MM.1S (cell line): ENCODE measurements at regions not wholly inside any gene's neighbourhood (a gene's known extent, or its start where the extent isn't known, plus 50 kb on each side); places are given as distances from the start of the nearest gene placed in this dataset.
"Not testable (repeated sequence)": the region's sequence is repeated elsewhere in the genome, so short reads cannot be mapped to it uniquely, and the experiment has no call there.

Experiments used
- DNase-seq: peaks from one replicate; pipeline ENCODE4 v3.0.0-alpha.2; 2015
- H2AFZ ChIP-seq: fragments of 300-600 bp; sonication (generic); 2 replicates; pipeline ENCODE4 v1.6.0; 2016; ENCODE audit warnings: antibody characterized with exemption, low read length
- H3F3A ChIP-seq: fragments of 300-600 bp; sonication (generic); 2 replicates; pipeline ENCODE4 v1.6.1; 2016; ENCODE audit warnings: mild to moderate bottlenecking, antibody characterized with exemption, low read length, moderate library complexity, mixed read lengths; ENCODE audit not compliant: insufficient read depth
- H3K27ac ChIP-seq: fragments of 300-600 bp; sonication (generic); 2 replicates; pipeline ENCODE4 v1.5.1; 2016; ENCODE audit warnings: mild to moderate bottlenecking, low read length
- H3K27me3 ChIP-seq: fragments of 300-600 bp; sonication (generic); replicated peaks from 2 replicates; pipeline ENCODE4 v1.6.0; 2016; ENCODE audit warnings: low read length; ENCODE audit not compliant: insufficient read depth
- H3K36me3 ChIP-seq: fragments of 300-600 bp; sonication (generic); replicated peaks from 2 replicates; pipeline ENCODE4 v1.6.1; 2016; ENCODE audit warnings: mild to moderate bottlenecking, low read length, mixed read lengths; ENCODE audit not compliant: insufficient read depth
- H3K4me1 ChIP-seq: fragments of 300-600 bp; sonication (generic); 2 replicates; pipeline ENCODE4 v1.6.1; 2016; ENCODE audit warnings: low read length, mixed read lengths
- H3K4me2 ChIP-seq: fragments of 300-600 bp; sonication (generic); 2 replicates; pipeline ENCODE4 v1.6.0; 2016; ENCODE audit warnings: low read depth, low read length
- H3K4me3 ChIP-seq: fragments of 300-600 bp; sonication (generic); 2 replicates; pipeline ENCODE4 v1.5.1; 2016; ENCODE audit warnings: low read length, mixed read lengths
- H3K79me2 ChIP-seq: fragments of 300-600 bp; sonication (generic); 2 replicates; pipeline ENCODE4 v1.6.1; 2016; ENCODE audit warnings: mixed run types, low read length, mixed read lengths
- H3K9ac ChIP-seq: fragments of 300-600 bp; sonication (generic); 2 replicates; pipeline ENCODE4 v1.6.1; 2016; ENCODE audit warnings: low read length, mixed read lengths
- H3K9me2 ChIP-seq: fragments of 300-600 bp; sonication (generic); replicated peaks from 2 replicates; pipeline ENCODE4 v1.6.1; 2016; ENCODE audit warnings: mild to moderate bottlenecking, low read length, mixed read lengths; ENCODE audit not compliant: insufficient read depth
- H3K9me3 ChIP-seq: fragments of 300-600 bp; sonication (generic); replicated peaks from 2 replicates; pipeline ENCODE4 v1.6.1; 2016; ENCODE audit warnings: mild to moderate bottlenecking, low read length, mixed read lengths; ENCODE audit not compliant: insufficient read depth
- H4K20me1 ChIP-seq: fragments of 300-600 bp; sonication (generic); 2 replicates; pipeline ENCODE4 v1.6.1; 2016; ENCODE audit warnings: mild to moderate bottlenecking, low read length, moderate library complexity, mixed read lengths; ENCODE audit not compliant: insufficient read depth
- EZH2 ChIP-seq: fragments of 300-600 bp; sonication (generic); optimal IDR thresholded peaks from 2 replicates; pipeline ENCODE3; 2017; ENCODE audit warnings: low read depth, mild to moderate bottlenecking, antibody characterized with exemption, low read length, mixed read lengths
- EZH2phosphoT487 ChIP-seq: fragments of 300-600 bp; sonication (generic); IDR thresholded peaks from 2 replicates; pipeline ENCODE4 v1.6.1; 2018; ENCODE audit warnings: antibody characterized with exemption, low read length
- TF ChIP-seq, protein P1 (sequence below): fragments of 300-600 bp; sonication (generic); IDR thresholded peaks from 2 replicates; pipeline ENCODE4 v1.5.1; 2016; ENCODE audit warnings: antibody characterized with exemption, low read length, mixed read lengths

DNA sequence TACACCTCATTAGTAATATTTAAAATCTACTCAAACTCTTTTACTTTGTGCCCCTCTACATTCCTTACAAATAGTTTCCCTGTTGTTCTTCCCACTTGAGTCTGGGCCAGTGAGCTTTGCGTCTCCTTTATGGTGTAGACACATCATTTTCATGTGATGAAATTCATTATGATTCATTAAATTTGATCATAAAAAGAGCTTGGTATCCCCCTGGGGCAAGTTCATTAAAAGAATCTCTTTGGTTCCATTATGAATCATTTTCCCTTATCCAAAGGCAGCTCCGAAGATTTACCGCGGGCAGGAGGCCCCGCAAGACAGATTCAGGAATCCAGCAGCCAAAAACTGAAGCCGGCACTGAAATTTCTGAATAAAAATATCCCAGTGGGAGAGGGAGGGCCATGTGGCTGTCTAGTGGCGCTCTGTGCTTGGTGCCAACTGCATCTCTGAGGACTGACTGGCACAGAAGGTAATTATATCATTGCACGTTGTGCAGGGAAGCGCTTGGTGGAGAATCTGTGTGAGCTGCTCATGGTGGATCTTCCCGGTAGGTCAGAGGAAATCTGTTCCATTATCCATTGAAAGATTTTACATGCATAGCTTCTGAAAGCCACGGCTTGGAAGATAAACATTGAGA is 151.4 kb upstream of the PITRM1 start:
- DNase-seq: no peak
- TF ChIP-seq, protein P1, sequence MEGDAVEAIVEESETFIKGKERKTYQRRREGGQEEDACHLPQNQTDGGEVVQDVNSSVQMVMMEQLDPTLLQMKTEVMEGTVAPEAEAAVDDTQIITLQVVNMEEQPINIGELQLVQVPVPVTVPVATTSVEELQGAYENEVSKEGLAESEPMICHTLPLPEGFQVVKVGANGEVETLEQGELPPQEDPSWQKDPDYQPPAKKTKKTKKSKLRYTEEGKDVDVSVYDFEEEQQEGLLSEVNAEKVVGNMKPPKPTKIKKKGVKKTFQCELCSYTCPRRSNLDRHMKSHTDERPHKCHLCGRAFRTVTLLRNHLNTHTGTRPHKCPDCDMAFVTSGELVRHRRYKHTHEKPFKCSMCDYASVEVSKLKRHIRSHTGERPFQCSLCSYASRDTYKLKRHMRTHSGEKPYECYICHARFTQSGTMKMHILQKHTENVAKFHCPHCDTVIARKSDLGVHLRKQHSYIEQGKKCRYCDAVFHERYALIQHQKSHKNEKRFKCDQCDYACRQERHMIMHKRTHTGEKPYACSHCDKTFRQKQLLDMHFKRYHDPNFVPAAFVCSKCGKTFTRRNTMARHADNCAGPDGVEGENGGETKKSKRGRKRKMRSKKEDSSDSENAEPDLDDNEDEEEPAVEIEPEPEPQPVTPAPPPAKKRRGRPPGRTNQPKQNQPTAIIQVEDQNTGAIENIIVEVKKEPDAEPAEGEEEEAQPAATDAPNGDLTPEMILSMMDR: no peak
- TF ChIP-seq EZH2: no peak
- no peak for TF ChIP-seq EZH2phosphoT487
- no peak overlapping the region for H3K27ac ChIP-seq
- H4K20me1 ChIP-seq: no peaks in the 10 kb centered on the region
- no peaks in the 10 kb centered on the region for H3K9me2 ChIP-seq
- H3K4me1 ChIP-seq: no peaks in the 10 kb centered on the region
- no peak overlapping the region for H3K9ac ChIP-seq
- no peaks in the 10 kb centered on the region for H3K79me2 ChIP-seq
- no peaks in the 10 kb centered on the region for H3K27me3 ChIP-seq
- H3K4me2 ChIP-seq: no peak overlapping the region
- H3K4me3 ChIP-seq: no peak overlapping the region
- no peaks in the 10 kb centered on the region for H3K36me3 ChIP-seq
- no peaks in the 10 kb centered on the region for H3F3A ChIP-seq
- no peaks in the 10 kb centered on the region for H3K9me3 ChIP-seq
- H2AFZ ChIP-seq: no peak overlapping the region

DNA sequence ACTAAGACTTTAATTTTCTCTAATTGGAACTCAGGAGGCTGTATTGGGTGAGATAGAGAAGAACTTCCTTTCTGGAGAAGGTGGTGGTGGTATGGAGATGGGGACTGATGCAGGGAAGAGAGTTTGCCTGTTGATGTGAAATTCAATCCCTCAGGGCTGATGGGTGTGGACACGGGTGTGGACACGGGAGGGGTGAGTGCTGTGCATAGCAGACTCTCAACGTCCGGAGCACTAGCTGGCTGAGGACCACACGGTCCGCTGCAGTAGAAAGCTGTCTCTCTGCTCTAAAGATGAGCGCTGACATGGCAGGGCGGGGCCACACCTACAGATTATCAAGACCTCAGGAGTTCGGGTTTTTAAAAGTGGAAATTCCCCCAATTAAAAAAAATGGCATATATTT is 148.5 kb upstream of the PITRM1 start:
- Histone ChIP-seq H3K4me2 (no peak overlapping the region), H3K27me3 (no peaks in the 10 kb centered on the region), H3K9me2 (no peaks in the 10 kb centered on the region), H3F3A (no peaks in the 10 kb centered on the region), H3K9me3 (no peaks in the 10 kb centered on the region), H3K79me2 (no peaks in the 10 kb centered on the region), H3K4me3 (no peak overlapping the region), H2AFZ (no peak overlapping the region), H3K9ac (no peak overlapping the region), H3K27ac (no peak overlapping the region), H4K20me1 (no peaks in the 10 kb centered on the region), H3K36me3 (no peaks in the 10 kb centered on the region), H3K4me1 (no peaks in the 10 kb centered on the region)
- DNase-seq: no peak
- no peak for TF ChIP-seq EZH2phosphoT487
- no peak for TF ChIP-seq EZH2
- TF ChIP-seq, protein P1: no peak

DNA sequence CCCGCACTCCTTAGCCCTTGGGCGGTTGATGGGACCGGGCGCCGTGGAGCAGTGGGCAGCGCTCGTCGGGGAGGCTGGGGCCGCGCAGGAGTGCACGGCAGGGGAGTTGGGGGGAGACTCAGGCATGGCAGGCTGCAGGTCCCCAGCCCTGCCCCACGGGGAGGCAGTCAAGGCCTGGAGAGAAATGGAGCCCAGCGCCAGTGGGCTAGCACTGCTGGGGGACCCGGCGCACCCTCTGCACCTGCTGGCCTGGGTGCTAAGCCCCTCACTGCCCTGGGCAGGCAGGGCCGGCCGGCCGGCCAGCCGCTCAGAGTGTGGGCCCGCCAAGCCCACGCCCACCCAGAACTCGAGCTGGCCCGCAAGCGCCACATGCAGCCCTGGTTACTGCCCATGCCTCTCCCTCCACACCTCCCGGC is 147.2 kb upstream of the PITRM1 start:
- no peaks in the 10 kb centered on the region for H3K4me1 ChIP-seq
- H3K9me2 ChIP-seq: no peaks in the 10 kb centered on the region
- no peak overlapping the region for H3K9ac ChIP-seq
- no peaks in the 10 kb centered on the region for H3K27me3 ChIP-seq
- no peak for DNase-seq
- no peaks in the 10 kb centered on the region for H3K9me3 ChIP-seq
- H2AFZ ChIP-seq: no peak overlapping the region
- H3K79me2 ChIP-seq: no peaks in the 10 kb centered on the region
- H4K20me1 ChIP-seq: no peaks in the 10 kb centered on the region
- no peak overlapping the region for H3K27ac ChIP-seq
- H3F3A ChIP-seq: no peaks in the 10 kb centered on the region
- H3K36me3 ChIP-seq: no peaks in the 10 kb centered on the region
- H3K4me2 ChIP-seq: no peak overlapping the region
- TF ChIP-seq, protein P1: no peak
- TF ChIP-seq EZH2phosphoT487 (no peak), EZH2 (no peak)
- H3K4me3 ChIP-seq: no peak overlapping the region

DNA sequence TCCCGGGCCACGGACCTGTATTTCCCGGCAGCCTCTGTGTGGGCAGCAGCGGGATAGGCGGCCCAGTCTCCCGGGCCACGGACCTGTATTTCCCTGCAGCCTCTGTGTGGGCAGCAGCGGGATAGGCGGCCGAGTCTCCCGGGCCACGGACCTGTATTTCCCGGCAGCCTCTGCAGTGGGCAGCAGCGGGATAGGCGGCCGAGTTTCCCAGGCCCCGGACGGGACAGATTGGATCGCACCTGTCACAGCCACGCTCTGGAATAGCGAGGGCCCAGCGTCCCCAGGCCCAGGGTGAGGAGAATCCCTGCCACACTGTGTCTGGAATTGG is 145.9 kb upstream of the PITRM1 start:
- H3K4me3 ChIP-seq, H3K9me2 ChIP-seq, H4K20me1 ChIP-seq, H2AFZ ChIP-seq, H3K79me2 ChIP-seq, H3K4me2 ChIP-seq, DNase-seq, H3K27ac ChIP-seq, H3K36me3 ChIP-seq, H3K9ac ChIP-seq, H3K4me1 ChIP-seq, H3K27me3 ChIP-seq, H3K9me3 ChIP-seq, H3F3A ChIP-seq: not testable (repeated sequence)

DNA sequence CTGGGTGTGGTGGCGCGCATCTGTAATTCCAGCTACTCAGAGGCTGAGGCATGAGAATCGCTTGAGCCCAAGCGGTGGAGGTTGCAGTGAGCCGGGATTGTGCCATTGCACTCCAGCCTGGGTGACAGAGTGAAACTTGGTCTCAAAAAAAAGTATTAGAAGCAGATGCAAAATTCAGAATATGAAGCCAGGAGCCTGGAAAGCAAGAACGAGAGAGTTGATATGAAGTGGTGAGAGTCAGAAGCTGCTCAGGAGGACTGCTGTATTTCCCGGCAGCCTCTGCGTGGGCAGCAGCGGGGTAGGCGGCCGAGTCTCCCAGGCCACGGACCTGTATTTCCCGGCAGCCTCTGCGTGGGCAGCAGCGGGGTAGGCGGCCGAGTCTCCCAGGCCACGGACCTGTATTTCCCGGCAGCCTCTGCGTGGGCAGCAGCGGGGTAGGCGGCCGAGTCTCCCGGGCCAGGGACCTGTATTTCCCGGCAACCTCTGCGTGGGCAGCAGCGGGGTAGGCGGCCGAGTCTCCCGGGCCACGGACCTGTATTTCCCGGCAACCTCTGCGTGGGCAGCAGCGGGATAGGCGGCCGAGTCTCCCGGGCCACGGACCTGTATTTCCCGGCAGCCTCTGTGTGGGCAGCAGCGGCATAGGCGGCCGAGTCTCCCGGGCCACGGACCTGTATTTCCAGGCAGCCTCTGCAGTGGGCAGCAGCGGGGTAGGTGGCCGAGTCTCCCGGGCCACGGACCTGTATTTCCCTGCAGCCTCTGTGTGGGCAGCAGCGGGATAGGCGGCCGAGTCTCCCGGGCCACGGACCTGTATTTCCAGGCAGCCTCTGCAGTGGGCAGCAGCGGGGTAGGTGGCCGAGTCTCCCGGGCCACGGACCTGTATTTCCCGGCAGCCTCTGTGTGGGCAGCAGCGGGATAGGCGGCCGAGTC is 145.2 kb upstream of the PITRM1 start:
- not testable (repeated sequence) for H3K79me2 ChIP-seq, H3K27me3 ChIP-seq, H3K9me3 ChIP-seq, H3F3A ChIP-seq, H3K36me3 ChIP-seq, H3K4me1 ChIP-seq, H3K9ac ChIP-seq, H3K9me2 ChIP-seq, H3K4me2 ChIP-seq, H3K4me3 ChIP-seq, H4K20me1 ChIP-seq, H3K27ac ChIP-seq, H2AFZ ChIP-seq, DNase-seq
